ENCODE measurements at regions not wholly inside any gene's neighbourhood (a gene's known extent, or its start where the extent isn't known, plus 50 kb on each side); places are given as distances from the start of the nearest gene placed in this dataset.

DNA sequence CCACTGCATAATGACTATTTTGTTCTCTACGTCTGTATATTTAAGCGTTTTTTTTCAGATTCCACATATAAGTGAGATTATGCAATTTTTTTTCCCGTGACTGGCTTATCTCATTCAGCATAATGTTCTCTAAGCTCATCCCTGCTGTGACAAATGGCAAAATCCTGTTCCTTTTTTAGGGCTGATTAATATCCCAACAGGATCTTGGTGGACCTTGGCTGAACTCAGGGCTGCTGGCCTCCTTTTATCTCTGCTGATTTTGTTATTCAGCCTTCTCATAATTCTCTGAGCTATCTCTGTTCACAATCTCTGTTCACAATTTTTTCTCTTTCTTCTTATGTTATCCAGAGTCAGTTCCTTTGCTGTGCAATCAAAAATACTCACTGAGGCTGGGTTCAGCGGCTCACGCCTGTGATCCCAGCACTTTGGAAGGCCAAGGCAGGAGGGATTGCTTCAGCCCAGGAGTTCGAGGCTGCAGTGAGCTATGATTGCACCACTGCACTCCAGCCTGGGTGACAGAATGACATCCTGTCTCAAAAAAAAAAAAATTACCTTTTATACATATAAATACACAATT is 1035.9 kb upstream of the AUTS2 start:
- H3K27ac ChIP-seq: no peak overlapping the region
- DNase-seq (no peak), ATAC-seq (no peak)
- no peaks in the 10 kb centered on the region for H3K27me3 ChIP-seq
- TF ChIP-seq, protein P1, sequence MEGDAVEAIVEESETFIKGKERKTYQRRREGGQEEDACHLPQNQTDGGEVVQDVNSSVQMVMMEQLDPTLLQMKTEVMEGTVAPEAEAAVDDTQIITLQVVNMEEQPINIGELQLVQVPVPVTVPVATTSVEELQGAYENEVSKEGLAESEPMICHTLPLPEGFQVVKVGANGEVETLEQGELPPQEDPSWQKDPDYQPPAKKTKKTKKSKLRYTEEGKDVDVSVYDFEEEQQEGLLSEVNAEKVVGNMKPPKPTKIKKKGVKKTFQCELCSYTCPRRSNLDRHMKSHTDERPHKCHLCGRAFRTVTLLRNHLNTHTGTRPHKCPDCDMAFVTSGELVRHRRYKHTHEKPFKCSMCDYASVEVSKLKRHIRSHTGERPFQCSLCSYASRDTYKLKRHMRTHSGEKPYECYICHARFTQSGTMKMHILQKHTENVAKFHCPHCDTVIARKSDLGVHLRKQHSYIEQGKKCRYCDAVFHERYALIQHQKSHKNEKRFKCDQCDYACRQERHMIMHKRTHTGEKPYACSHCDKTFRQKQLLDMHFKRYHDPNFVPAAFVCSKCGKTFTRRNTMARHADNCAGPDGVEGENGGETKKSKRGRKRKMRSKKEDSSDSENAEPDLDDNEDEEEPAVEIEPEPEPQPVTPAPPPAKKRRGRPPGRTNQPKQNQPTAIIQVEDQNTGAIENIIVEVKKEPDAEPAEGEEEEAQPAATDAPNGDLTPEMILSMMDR (IDR thresholded peaks at IDR 0.05): no peak
- H3K36me3 ChIP-seq: no peaks in the 10 kb centered on the region
- intact Hi-C loops (cut with DNase I): no loop called here
- H3K9me3 ChIP-seq: peaks cover 0 to 13% of the 10 kb centered on the region in 2 donors
- no peaks in the 10 kb centered on the region for H3K4me1 ChIP-seq
- no peak overlapping the region for H3K4me3 ChIP-seq

DNA sequence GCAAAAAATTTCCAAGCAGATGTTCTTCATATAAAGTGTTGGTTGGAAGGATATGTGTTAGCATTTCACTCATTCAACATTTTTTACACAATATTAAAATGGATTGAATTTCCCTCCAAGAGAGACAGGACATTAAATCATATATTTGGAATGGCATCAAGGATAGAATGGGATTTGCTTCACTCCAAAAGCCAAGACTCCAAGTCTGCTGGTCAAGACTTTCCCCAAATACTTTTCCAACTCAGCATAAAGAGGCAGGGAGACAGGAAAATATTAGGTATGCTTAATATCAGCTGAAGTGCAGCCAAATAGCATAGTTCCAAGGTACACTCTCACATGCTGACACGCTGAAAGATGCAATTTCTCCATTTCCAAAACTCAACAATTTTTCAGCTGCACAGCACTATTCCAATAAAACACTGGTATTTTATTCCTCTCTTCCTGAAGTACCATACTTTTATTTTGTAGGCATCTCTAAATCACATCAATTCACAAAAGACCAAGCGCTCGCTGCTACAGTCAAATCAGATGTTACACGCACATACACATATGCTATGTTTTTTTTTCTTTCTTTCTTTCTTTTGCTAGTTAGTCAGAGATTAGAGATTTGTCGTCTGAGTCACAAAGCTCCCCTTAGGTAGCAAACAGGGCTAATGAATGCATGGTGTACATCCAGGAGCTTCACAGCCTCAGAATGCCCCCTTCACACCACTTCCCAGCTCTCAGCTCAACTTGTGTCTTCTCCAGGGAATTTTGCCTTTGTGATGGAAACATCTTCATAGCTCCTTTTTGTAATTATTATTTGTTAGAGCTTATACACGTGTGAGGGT is 1033.8 kb upstream of the AUTS2 start:
- Histone ChIP-seq H3K36me3 (no peaks in the 10 kb centered on the region), H3K27me3 (no peaks in the 10 kb centered on the region), H3K4me3 (no peak overlapping the region), H3K27ac (no peak overlapping the region), H3K9me3 (peaks cover 0 to 15% of the 10 kb centered on the region in 2 donors), H3K4me1 (no peaks in the 10 kb centered on the region)
- TF ChIP-seq, protein P1 (IDR thresholded peaks at IDR 0.05): no peak
- DNase-seq (no peak), ATAC-seq (no peak)
- intact Hi-C loops (cut with DNase I): no loop called here

DNA sequence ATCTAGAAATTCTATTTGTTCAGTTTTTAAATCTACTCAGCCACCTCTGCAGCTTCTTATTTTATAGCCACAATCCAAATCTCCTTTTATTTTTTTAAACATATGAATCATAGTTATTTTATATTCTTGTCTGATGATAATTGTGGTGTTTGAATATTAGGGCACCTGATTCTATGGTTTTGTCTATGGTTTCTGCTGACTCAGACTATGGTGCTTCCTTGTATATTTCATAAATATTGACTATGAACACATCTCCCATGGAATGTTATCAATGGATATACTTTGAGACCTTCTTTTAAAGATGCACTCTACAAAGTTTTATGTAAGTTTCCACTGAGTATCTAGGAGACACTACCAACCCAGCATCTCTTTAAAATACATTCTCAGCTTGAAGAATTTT is 1027.0 kb upstream of the AUTS2 start:
- H3K4me3 ChIP-seq: no peak overlapping the region
- DNase-seq (no peak), ATAC-seq (no peak)
- no peak overlapping the region for H3K27ac ChIP-seq
- H3K36me3 ChIP-seq: no peaks in the 10 kb centered on the region
- H3K4me1 ChIP-seq: no peaks in the 10 kb centered on the region
- H3K9me3 ChIP-seq: peaks cover 0 to 9% of the 10 kb centered on the region in 2 donors
- intact Hi-C loops (cut with DNase I): no loop called here
- TF ChIP-seq, protein P1 (IDR thresholded peaks at IDR 0.05): no peak
- H3K27me3 ChIP-seq: no peaks in the 10 kb centered on the region

DNA sequence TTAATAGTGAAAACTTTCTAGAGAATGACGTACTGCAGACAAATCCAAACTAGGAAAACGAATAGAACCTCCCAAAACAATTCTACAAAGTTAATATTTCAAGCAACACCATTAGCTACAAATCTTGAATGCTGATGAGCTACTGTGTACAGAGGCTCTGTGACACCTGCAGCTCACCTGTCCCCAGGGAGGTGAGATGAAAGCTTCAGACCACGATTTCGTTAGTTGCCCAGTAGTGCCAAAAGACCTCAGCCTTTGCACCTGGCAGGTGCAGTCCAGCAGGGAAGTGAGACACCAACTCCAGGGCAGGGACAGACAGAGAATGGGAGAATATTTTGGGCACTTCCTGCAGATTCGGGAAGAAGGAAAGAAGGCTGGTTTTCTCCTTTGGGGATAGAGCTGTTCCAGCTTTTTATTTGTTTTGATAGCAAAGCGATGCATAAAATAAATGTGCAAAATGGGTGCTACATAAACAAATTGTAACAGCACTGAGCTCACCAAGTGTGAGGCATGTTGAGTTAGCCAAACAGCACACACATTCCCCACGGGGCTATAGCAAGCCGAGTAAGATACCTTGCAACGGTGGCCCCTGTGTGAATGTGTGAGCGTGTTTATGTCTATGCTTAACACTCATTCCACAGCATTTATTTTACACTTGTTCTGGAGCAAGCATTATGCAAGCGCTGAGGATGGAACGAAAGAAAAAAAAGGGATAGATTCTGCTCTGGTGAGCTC is 1024.8 kb upstream of the AUTS2 start:
- no peaks in the 10 kb centered on the region for H3K27me3 ChIP-seq
- no peak for ATAC-seq
- H3K27ac ChIP-seq: no peak overlapping the region
- H3K4me1 ChIP-seq: no peaks in the 10 kb centered on the region
- TF ChIP-seq, protein P1 (IDR thresholded peaks at IDR 0.05): no peak
- H3K4me3 ChIP-seq: no peak overlapping the region
- DNase-seq: no peak
- H3K36me3 ChIP-seq: no peaks in the 10 kb centered on the region
- intact Hi-C loops (cut with DNase I): no loop called here
- H3K9me3 ChIP-seq: peaks cover 0 to 4% of the 10 kb centered on the region in 2 donors

DNA sequence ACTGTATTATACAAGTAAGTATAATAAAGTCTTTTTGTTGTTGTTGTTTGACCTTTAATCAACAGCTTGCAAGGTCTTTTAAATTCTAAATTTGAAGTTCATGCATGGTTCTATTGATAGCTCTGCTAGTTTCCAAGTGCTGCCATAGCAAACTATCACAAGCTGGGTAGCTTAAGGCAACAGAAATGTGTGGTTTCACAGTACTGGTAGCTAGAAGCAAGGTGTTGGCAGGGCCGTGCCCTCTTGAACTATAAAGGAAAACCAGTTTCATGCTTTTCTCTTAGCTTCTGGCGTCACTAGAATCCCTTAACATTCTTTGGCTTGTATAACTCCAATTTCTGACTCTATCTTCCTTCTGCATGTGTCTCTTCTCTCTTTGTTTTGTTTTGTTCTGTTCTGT is 1021.9 kb upstream of the AUTS2 start:
- H3K4me1 ChIP-seq: no peaks in the 10 kb centered on the region
- ATAC-seq: no peak
- no peak for DNase-seq
- intact Hi-C loops (cut with DNase I): no loop called here
- H3K27me3 ChIP-seq: no peaks in the 10 kb centered on the region
- H3K4me3 ChIP-seq: no peak overlapping the region
- TF ChIP-seq, protein P1 (IDR thresholded peaks at IDR 0.05): no peak
- H3K9me3 ChIP-seq: peaks cover 0 to 22% of the 10 kb centered on the region in 2 donors
- no peaks in the 10 kb centered on the region for H3K36me3 ChIP-seq
- H3K27ac ChIP-seq: no peak overlapping the region
